ENCODE measurements at regions not wholly inside any gene's neighbourhood (a gene's known extent, or its start where the extent isn't known, plus 50 kb on each side); places are given as distances from the start of the nearest gene placed in this dataset.

- in situ Hi-C loops (cut with MboI; ENCODE audit: low pct_unique_long_range_greater_than_20kb, low sequenced_read_pairs): no loop called here
- DNase-seq: no peak
Observed at GRCh38 chr10:117666166-117666565, 123.6 kb downstream of the EMX2 start.

DNA sequence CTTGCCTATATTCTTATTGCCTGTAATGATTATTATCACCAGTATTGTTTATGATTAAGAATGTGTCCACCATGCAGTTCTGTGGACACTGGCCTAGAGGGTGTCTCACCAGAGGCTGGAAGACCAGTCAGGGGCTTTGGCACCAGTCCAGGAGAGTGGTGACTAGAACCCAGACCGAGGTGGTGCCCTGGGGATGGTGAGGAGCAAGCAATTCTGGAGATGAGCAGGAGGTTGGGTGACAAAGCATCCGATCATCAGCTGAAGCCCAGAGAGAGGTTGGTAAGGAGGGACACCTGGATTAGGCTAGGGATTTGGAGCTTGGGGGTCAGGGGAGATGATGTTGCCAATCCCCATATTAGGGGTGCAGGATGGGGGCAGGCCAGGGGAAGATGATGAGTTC, 124.4 kb downstream of the EMX2 start:
- DNase-seq: no peak
- in situ Hi-C loops (cut with MboI; ENCODE audit: low pct_unique_long_range_greater_than_20kb, low sequenced_read_pairs): no loop called here

DNA sequence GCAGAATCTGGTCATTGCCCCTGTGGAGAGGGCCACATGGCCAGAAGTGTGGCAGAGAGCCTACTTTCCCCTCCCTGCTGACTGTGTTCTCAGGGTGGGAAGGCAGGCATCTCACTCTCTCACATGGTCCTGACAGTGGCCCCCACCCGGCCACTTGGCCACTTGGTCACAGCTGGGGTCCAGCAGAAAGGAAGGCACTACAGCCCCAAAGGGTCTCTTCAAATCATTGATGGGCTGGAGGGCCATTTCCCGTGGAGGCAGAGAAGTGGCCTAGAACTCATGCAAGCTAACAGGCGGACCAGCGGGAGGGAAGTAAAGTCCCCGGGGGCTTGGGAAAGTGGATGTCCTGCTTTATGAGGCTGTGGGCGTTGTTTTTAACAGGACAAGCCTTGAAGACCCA, 125.3 kb downstream of the EMX2 start:
- in situ Hi-C loops (cut with MboI; ENCODE audit: low pct_unique_long_range_greater_than_20kb, low sequenced_read_pairs): no loop called here
- DNase-seq: no peak

DNA sequence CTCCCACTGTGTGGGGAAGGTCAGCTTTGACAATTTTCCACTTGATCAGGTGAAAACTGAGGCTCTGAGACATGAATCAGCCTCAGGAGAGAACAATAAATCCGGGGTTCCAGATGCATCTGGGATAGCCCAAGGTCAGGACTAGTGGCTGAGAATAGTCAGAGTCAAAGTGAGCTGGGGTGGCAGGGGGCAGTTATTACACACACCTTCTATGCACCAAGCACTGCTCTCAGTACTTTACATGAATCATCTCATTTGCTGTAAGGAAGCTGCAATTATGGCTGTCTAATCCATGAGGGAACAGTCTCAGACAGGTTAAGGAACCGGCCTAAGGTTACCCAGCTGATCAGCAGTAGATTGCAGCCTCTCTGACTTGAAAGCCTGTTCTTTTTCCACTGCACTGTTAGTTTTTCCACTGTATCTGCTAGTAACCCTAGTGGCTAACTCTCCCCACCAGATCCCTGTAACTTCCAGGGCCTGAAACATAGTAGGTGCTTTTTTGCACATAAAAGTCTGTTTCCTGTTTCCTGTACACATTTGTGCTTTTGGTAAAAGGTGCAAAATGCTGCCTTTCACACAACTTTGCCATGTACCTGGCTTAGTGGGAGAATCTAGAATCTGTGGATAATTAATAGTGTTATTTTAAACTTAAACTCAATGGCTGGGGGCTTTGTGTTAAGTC, 125.9 kb downstream of the EMX2 start:
- in situ Hi-C loops (cut with MboI; ENCODE audit: low pct_unique_long_range_greater_than_20kb, low sequenced_read_pairs): no loop called here
- DNase-seq: no peak

DNA sequence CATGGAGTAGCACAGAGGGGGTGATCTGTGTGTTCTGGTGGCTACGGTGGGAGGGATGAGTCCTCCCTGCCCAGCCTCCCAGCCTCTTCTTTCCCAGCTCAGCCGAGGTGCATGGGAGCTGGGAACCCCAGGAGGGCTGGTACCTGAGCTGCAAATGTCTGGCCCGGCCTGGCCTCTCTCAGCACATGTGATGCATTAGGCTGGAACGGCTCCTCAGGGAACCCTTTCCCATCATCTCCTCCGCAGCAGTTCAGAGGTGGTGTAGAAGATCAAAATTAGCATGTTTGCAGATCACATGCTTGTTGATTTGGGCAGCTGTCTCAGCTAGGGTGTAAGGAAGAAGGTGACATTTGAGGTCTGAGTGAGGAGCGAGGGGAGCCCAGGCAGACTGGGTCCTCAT, 126.6 kb downstream of the EMX2 start:
- no peak for DNase-seq
- in situ Hi-C loops (cut with MboI; ENCODE audit: low pct_unique_long_range_greater_than_20kb, low sequenced_read_pairs): no loop called here

DNA sequence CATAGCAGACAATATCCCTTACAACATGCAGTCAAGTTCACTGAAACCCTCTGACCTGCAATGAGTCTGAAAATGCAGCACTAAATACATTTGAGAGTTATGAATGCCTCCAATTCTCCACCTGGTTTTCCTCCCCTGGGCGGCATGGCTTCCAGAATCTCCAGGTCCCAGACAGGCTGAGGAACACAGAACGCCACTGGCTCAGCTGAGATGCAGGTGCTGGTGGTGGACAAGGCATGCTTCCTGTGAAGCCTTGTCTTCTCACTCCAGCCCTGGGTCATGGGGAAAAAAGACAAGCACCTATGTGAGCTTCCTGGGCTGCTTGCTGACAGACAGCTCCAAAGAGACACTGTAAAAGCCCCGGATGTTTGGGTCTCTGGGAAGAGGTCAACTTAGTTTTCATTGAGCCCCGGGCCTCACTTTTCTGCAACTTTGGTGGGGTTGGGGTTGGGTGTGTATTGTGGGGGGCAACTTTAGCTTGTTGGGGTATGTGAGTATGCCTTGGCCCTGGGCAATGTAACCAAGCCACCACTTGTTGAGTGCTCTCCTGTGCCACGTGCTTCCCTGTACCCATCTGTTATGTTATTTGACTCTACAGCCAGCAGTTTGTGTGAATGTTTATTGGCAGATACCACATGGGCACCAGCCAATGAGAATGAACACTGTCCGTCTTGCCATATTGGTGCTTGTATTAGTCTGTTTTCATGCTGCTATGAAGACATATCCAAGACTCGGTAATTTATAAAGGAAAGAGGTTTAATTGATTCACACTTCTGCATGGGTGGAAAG, 127.8 kb downstream of the EMX2 start:
- no peak for DNase-seq
- in situ Hi-C loops (cut with MboI; ENCODE audit: low pct_unique_long_range_greater_than_20kb, low sequenced_read_pairs): no loop called here

GRCh38 chr10:117673230-117674010, 130.9 kb downstream of the EMX2 start:
- no peak for DNase-seq
- in situ Hi-C loops (cut with MboI; ENCODE audit: low pct_unique_long_range_greater_than_20kb, low sequenced_read_pairs): no loop called here

GRCh38 chr10:117674201-117674600, 131.7 kb downstream of the EMX2 start:
- in situ Hi-C loops (cut with MboI; ENCODE audit: low pct_unique_long_range_greater_than_20kb, low sequenced_read_pairs): no loop called here
- no peak for DNase-seq

- DNase-seq: no peak
- in situ Hi-C loops (cut with MboI; ENCODE audit: low pct_unique_long_range_greater_than_20kb, low sequenced_read_pairs): no loop called here
Observed at GRCh38 chr10:117674646-117675045, 132.1 kb downstream of the EMX2 start.

DNA sequence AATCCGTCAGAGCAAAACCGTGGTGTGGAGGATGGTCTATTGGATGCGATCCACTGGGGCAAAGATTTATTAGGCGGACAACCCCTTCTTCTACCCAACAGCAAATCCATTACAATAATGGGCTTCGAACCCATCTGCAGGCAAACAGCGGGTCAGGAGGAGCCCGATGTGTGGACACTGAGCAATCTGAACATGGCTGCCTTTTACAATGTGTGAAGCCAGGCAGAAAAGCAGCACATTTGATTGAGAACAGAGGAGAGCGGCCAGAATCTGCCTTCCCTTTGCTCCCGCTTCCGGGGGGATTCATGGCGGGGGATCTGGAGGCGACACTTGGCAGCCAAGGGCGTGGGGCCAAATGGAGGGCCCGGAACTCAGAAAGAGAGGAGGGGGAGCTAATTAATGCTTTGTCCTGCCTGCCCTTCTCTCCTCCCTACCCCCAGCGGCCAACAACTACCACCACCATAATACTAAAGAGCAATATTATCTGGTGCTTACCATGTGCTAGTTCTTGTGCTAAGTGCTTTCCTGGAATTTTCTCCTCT, 133.0 kb downstream of the EMX2 start:
- no peak for DNase-seq
- in situ Hi-C loops (cut with MboI; ENCODE audit: low pct_unique_long_range_greater_than_20kb, low sequenced_read_pairs): no loop called here

DNA sequence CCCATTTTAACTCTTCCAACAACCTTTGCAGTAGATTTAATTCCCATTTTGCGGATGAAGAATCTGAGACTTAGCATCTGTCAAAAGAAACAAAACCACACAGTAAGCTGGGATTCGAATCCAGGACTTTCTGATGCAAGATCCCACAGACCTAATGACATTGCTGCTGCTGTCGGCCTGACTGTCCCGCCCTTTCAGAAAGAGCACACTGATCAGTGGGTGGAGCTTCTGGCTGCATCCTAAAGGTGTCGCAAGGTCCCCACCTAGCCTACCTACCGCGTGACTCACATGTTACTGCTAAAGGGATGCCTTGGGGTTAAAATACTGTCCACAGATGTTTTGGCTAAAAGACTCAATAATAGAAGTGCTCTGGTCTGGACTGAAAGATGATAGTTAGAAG, 134.7 kb downstream of the EMX2 start:
- DNase-seq: no peak
- in situ Hi-C loops (cut with MboI; ENCODE audit: low pct_unique_long_range_greater_than_20kb, low sequenced_read_pairs): no loop called here

GRCh38 chr10:117677890-117678500, 135.4 kb downstream of the EMX2 start:
- DNase-seq: no peak
- in situ Hi-C loops (cut with MboI; ENCODE audit: low pct_unique_long_range_greater_than_20kb, low sequenced_read_pairs): no loop called here

DNA sequence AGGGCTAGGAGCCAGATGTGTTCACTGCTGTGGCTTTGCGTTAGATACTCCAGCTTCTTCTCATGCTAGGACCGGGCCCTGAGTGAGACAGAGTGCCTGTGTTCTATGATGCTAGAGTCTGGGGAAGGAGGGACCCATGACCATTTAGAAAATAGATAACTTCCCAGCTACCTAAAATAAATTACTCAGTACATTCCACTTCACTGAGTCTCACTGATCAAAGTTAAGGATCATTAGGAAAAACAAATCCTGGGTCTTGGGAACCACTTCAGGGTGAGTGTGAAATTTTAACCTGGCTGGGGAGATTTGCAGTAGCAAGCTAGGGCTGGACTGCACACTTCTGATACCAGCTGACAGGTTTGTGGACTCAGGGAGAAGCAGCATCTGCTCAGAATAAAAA, 138.1 kb downstream of the EMX2 start:
- in situ Hi-C loops (cut with MboI; ENCODE audit: low pct_unique_long_range_greater_than_20kb, low sequenced_read_pairs): no loop called here
- no peak for DNase-seq

DNA sequence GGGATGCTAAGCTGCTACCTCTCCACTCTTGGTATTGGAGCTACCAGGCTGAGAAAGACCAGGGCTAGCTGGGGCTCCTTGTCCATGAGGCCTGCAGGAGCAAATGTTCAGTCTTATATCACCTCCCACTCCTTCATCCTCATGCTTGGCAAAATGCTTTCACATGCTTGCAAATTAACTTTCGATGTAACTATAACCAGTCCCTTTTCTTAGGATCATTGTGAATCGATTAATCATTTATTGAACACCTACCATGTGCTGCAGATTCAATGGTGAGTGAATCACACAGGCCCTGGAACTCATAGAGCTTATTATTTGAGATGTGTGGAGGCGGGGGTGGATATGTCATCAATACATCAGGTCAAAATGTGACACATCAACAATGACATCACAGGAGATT, 138.6 kb downstream of the EMX2 start:
- in situ Hi-C loops (cut with MboI; ENCODE audit: low pct_unique_long_range_greater_than_20kb, low sequenced_read_pairs): no loop called here
- DNase-seq: no peak

DNA sequence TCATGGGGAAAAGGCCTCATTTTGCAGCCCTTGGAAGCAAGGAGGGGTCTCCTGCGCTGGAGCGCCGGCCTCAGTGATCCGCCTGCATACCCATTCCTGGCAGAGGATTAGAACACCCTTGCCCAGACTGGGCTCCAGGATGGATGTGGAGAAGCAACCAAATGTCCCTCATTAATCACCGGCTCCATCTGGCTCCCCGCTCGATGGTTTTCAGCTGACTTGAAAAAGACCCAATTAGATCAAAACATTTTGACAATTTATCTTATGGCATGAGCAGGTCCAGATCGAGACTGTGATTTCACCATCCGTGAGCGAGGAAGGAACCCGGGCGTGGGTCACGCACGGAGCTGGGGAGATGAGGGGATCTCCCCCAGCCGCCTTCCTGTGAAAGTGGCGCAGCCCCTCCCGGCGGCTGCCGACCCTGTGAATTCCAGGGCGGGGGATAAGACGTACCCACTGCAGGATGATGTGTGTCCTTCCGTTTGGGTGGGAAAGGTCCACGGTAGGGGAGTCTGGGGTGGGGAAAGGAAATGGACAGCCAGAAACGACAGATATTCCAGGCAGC, 141.6 kb downstream of the EMX2 start:
- no peak for DNase-seq
- in situ Hi-C loops (cut with MboI; ENCODE audit: low pct_unique_long_range_greater_than_20kb, low sequenced_read_pairs): no loop called here

- no peak for DNase-seq
- in situ Hi-C loops (cut with MboI; ENCODE audit: low pct_unique_long_range_greater_than_20kb, low sequenced_read_pairs): no loop called here
Observed at GRCh38 chr10:117684672-117685211, 142.2 kb downstream of the EMX2 start.

GRCh38 chr10:117685431-117685830, 142.9 kb downstream of the EMX2 start:
- in situ Hi-C loops (cut with MboI; ENCODE audit: low pct_unique_long_range_greater_than_20kb, low sequenced_read_pairs): no loop called here

DNA sequence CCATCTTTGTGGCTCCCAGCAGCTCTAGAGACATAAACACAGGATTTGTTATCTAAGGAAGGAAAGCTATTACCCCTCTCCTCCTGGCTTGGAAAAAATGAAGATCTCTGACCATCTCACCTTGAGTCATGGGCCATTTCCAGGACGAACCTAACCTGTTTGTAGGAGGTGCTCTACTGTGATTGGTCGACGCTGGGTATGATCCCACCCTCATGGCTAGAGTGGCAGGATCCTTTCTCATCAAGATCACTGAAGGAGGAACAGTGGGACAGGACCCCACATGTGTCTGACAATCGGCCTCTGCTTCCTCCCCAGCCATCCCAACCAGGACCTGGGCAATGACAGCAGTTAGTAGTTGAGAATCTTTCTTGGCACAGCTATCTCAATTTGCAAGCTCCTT, 144.1 kb downstream of the EMX2 start:
- no peak for DNase-seq
- in situ Hi-C loops (cut with MboI; ENCODE audit: low pct_unique_long_range_greater_than_20kb, low sequenced_read_pairs): no loop called here

More at GRCh38 chr10:117685431-117685830, 142.9 kb downstream of the EMX2 start:
- DNase-seq: no peak

- in situ Hi-C loops (cut with MboI; ENCODE audit: low pct_unique_long_range_greater_than_20kb, low sequenced_read_pairs): no loop called here
- DNase-seq: no peak
Observed at GRCh38 chr10:117688358-117688757, 145.8 kb downstream of the EMX2 start.

Measured in KBM-7 (cell line).